SK-N-SH (cell line): ENCODE measurements at regions not wholly inside any gene's neighbourhood (a gene's known extent, or its start where the extent isn't known, plus 50 kb on each side); places are given as distances from the start of the nearest gene placed in this dataset.

Experiments used
- CTCF ChIA-PET: fragments of 300-600, 350-600 bp; formaldehyde crosslinking; extraction: SDS; loops from one replicate; lab custom pipeline; 2021; lab: Yijun Ruan, JAX
- POLR2A ChIA-PET: fragments of 350-600 bp; sonication (Branson Sonifier 250); formaldehyde crosslinking; extraction: SDS; loops from one replicate; lab custom pipeline; 2020; ENCODE audit warnings: antibody characterized with exemption, inconsistent platforms; lab: Yijun Ruan, JAX
- DNase-seq: peaks from one replicate; pipeline ENCODE4 v3.0.0; 2012
- H2AFZ ChIP-seq: fragments of 200-600 bp; sonication (generic); 2 replicates; pipeline ENCODE4 v1.8.1; 2016; ENCODE audit warnings: antibody characterized with exemption, mild to moderate bottlenecking, low read depth
- H3F3A ChIP-seq: fragments of 200-600 bp; sonication (generic); replicated peaks from 2 replicates; pipeline ENCODE3; 2016; ENCODE audit warnings: antibody characterized with exemption, mild to moderate bottlenecking; ENCODE audit not compliant: insufficient read depth
- H3K27ac ChIP-seq, 2 experiments: fragments of 200-500 bp in 1 of 2; fragments of 200-600 bp in 1 of 2; sonication (Bioruptor generic) in 1 of 2; sonication (generic), shearing (Covaris generic) in 1 of 2; 2 replicates each; pipeline versions ENCODE4 v1.5.1 to v1.6.1; 2014 to 2016; ENCODE audit warnings: low read depth in 2 of 2, inconsistent platforms in 1 of 2, low read length in 1 of 2, mild to moderate bottlenecking in 1 of 2, mixed read lengths in 1 of 2
- H3K27me3 ChIP-seq: fragments of 200-600 bp; sonication (generic), shearing (Covaris generic); 2 replicates; pipeline ENCODE4 v1.6.1; 2016; ENCODE audit warnings: mixed run types; ENCODE audit not compliant: insufficient read depth
- H3K36me3 ChIP-seq, 2 experiments: fragments of 200-500 bp in 1 of 2; fragments of 200-600 bp in 1 of 2; sonication (Bioruptor generic) in 1 of 2; sonication (generic) in 1 of 2; replicated peaks in 1 of 2; 2 replicates each; pipeline versions ENCODE3 to v1.5.1; 2014 to 2016; ENCODE audit warnings: low read length in 1 of 2, mild to moderate bottlenecking in 1 of 2; ENCODE audit not compliant: insufficient read depth in 2 of 2, control insufficient read depth in 1 of 2
- H3K4me1 ChIP-seq, 2 experiments: fragments of 200-500 bp in 1 of 2; fragments of 200-600 bp in 1 of 2; sonication (Bioruptor generic) in 1 of 2; sonication (generic), shearing (Covaris generic) in 1 of 2; 2 replicates each; pipeline versions ENCODE4 v1.5.1 to v1.6.1; 2014 to 2016; ENCODE audit warnings: low read depth in 1 of 2, low read length in 1 of 2, mixed run types in 1 of 2; ENCODE audit not compliant: insufficient read depth in 2 of 2, control insufficient read depth in 1 of 2
- H3K4me2 ChIP-seq: fragments of 200-600 bp; sonication (generic), shearing (Covaris generic); 2 replicates; pipeline ENCODE4 v1.6.1; 2017; ENCODE audit warnings: mixed run types
- H3K4me3 ChIP-seq, 2 experiments: fragments of 200-500 bp in 1 of 2; fragments of 200-600 bp in 1 of 2; sonication (Bioruptor generic) in 1 of 2; sonication (generic), shearing (Covaris generic) in 1 of 2; 2 replicates each; pipeline versions ENCODE4 v1.5.1 to v1.8.1; 2014 to 2016; ENCODE audit warnings: low read depth in 2 of 2, inconsistent platforms in 1 of 2, low read length in 1 of 2, mild to moderate bottlenecking in 1 of 2, mixed read lengths in 1 of 2, moderate library complexity in 1 of 2
- H3K79me2 ChIP-seq: fragments of 200-600 bp; sonication (generic); 2 replicates; pipeline ENCODE4 v1.8.1; 2017; ENCODE audit warnings: mild to moderate bottlenecking; ENCODE audit not compliant: insufficient read depth
- H3K9ac ChIP-seq: fragments of 200-600 bp; sonication (generic); 2 replicates; pipeline ENCODE4 v1.6.1; 2017; ENCODE audit warnings: mixed run types
- H3K9me2 ChIP-seq: fragments of 200-600 bp; sonication (generic); 2 replicates; pipeline ENCODE4 v1.6.1; 2017; ENCODE audit warnings: mixed run types
- H3K9me3 ChIP-seq: fragments of 200-600 bp; sonication (generic); 2 replicates; pipeline ENCODE4 v1.6.1; 2017; ENCODE audit warnings: mixed run types, mild to moderate bottlenecking, moderate library complexity
- H4K20me1 ChIP-seq: fragments of 200-600 bp; sonication (generic); 2 replicates; pipeline ENCODE4 v1.6.1; 2017; ENCODE audit warnings: mild to moderate bottlenecking, mixed run types; ENCODE audit not compliant: insufficient read depth
- CHD2 ChIP-seq: fragments of 150-350 bp; IDR thresholded peaks from 2 replicates; pipeline ENCODE4 v1.6.1; 2018; ENCODE audit warnings: low read length; ENCODE audit not compliant: partially characterized antibody
- EP300 ChIP-seq, 2 experiments: IDR thresholded peaks; 2 replicates each; pipeline versions ENCODE4 v1.4.0 to v1.6.1; 2012; ENCODE audit warnings: borderline replicate concordance in 1 of 2, low read depth in 1 of 2, low read length in 1 of 2
- EZH2phosphoT487 ChIP-seq: fragments of 200-600 bp; sonication (generic); IDR thresholded peaks from 2 replicates; pipeline ENCODE4 v1.6.1; 2017; ENCODE audit warnings: low read depth, mixed run types, mild to moderate bottlenecking, antibody characterized with exemption, moderate library complexity, borderline replicate concordance
- FOSL2 ChIP-seq: IDR thresholded peaks from 2 replicates; pipeline ENCODE4 v1.4.0; 2012; ENCODE audit warnings: low read depth, mild to moderate bottlenecking, moderate library complexity, borderline replicate concordance
- GATA2 ChIP-seq: sonication (generic); formaldehyde crosslinking; IDR thresholded peaks from 2 replicates; pipeline ENCODE4 v1.5.0; 2020; ENCODE audit warnings: mild to moderate bottlenecking, missing genetic modification reagents
- MXI1 ChIP-seq: IDR thresholded peaks from 2 replicates; pipeline ENCODE4 v1.6.1; 2012; ENCODE audit warnings: mild to moderate bottlenecking, low read depth, low read length, improper control_type of control experiment
- RCOR1 ChIP-seq: fragments of 150-350 bp; IDR thresholded peaks from 2 replicates; pipeline ENCODE4 v1.6.1; 2017; ENCODE audit warnings: antibody characterized with exemption, low read length
- SIN3A ChIP-seq: IDR thresholded peaks from 2 replicates; pipeline ENCODE4 v1.6.1; 2012; ENCODE audit warnings: low read depth, mild to moderate bottlenecking, low read length, moderate library complexity, borderline replicate concordance
- SMC3 ChIP-seq: IDR thresholded peaks from 2 replicates; pipeline ENCODE4 v1.6.1; 2012; ENCODE audit warnings: low read depth, low read length, improper control_type of control experiment
- TCF12 ChIP-seq: IDR thresholded peaks from 2 replicates; pipeline ENCODE4 v1.4.0; 2012
- TEAD4 ChIP-seq: IDR thresholded peaks from 2 replicates; pipeline ENCODE4 v1.4.0; 2012; ENCODE audit warnings: mild to moderate bottlenecking, borderline replicate concordance; ENCODE audit not compliant: insufficient read depth
- YY1 ChIP-seq: IDR thresholded peaks from 2 replicates; pipeline ENCODE4 v1.4.0; 2012; ENCODE audit warnings: low read depth, mild to moderate bottlenecking
- WGBS: methylation state at CpG from one replicate; pipeline ENCODE4 v1.1.6; 2017; ENCODE audit warnings: low lambda C conversion rate; 5-methylcytosine and 5-hydroxymethylcytosine counted together
- TF ChIP-seq, protein P1 (sequence below): fragments of 200-600 bp; sonication (generic); IDR thresholded peaks from 2 replicates; pipeline ENCODE4 v1.6.1; 2017; ENCODE audit warnings: antibody characterized with exemption, mild to moderate bottlenecking, moderate library complexity
- TF ChIP-seq, protein P2 (sequence below): IDR thresholded peaks from 2 replicates; pipeline ENCODE4; 2012
- TF ChIP-seq, protein P3 (sequence below): IDR thresholded peaks from 2 replicates; pipeline ENCODE4 v1.6.1; 2012; ENCODE audit warnings: mild to moderate bottlenecking, low read depth, low read length, moderate library complexity

DNA sequence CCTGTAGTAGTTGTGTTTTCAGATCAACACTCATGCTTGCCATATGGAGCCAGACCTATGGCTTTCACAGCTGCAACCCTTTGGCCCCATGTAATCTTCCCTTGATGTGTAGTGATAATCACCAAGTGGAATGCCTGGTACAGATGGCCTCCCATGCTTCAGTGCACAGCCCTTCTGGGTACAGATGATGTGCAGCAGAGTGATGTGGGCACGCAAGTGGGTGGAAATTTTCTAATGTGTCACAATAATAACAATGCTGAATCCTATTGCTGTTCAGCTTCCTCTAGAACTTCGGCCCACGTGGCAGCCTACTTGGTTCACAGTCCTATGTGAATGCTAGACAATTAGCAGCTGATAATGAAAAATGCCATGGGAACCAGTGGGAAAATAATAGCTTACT, 188.1 kb downstream of the SNAPC1 start:
- no peaks in the 10 kb centered on the region for H4K20me1 ChIP-seq
- H3K9ac ChIP-seq: no peak overlapping the region
- ChIA-PET POLR2A (no interaction called here), CTCF (interaction anchor here (1.5 kb wide), 1 partner anchor 9 kb away, joined by 5 read pairs; no protein-coding TSS in a partner anchor)
- TF ChIP-seq FOSL2 (no peak), MXI1 (peak; percentile 80; the same call in 1 of the 2 replicates), SIN3A (no peak), GATA2 (CRISPR knock-in tag) (peak; percentile 85), RCOR1 (peak; percentile 89), SMC3 (no peak), TCF12 (peak; percentile 25; the same call in 1 of the 2 replicates), EZH2phosphoT487 (no peak), EP300 (IDR thresholded peaks at IDR 0.05; ENCODE audit: borderline replicate concordance in 1 of 2, low read depth in 1 of 2, low read length in 1 of 2) (peak in 1 of 2 experiments; percentile 53; a peak in 1 of 4 replicates), YY1 (no peak), CHD2 (peak; percentile 81)
- TF ChIP-seq, protein P1, sequence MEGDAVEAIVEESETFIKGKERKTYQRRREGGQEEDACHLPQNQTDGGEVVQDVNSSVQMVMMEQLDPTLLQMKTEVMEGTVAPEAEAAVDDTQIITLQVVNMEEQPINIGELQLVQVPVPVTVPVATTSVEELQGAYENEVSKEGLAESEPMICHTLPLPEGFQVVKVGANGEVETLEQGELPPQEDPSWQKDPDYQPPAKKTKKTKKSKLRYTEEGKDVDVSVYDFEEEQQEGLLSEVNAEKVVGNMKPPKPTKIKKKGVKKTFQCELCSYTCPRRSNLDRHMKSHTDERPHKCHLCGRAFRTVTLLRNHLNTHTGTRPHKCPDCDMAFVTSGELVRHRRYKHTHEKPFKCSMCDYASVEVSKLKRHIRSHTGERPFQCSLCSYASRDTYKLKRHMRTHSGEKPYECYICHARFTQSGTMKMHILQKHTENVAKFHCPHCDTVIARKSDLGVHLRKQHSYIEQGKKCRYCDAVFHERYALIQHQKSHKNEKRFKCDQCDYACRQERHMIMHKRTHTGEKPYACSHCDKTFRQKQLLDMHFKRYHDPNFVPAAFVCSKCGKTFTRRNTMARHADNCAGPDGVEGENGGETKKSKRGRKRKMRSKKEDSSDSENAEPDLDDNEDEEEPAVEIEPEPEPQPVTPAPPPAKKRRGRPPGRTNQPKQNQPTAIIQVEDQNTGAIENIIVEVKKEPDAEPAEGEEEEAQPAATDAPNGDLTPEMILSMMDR: no peak
- H2AFZ ChIP-seq: no peak overlapping the region
- no peaks in the 10 kb centered on the region for H3K9me3 ChIP-seq
- H3K79me2 ChIP-seq: no peaks in the 10 kb centered on the region
- H3K27me3 ChIP-seq: no peaks in the 10 kb centered on the region
- no peak overlapping the region for H3K4me2 ChIP-seq
- no peak overlapping the region; a peak in 1 of 4 replicates for H3K27ac ChIP-seq
- no peaks in the 10 kb centered on the region for H3K36me3 ChIP-seq
- H3K4me3 ChIP-seq: no peak overlapping the region
- peaks cover 0 to 4% of the 10 kb centered on the region in 2 experiments; a peak in 2 of 4 replicates for H3K4me1 ChIP-seq
- H3F3A ChIP-seq: no peaks in the 10 kb centered on the region
- peak; percentile 74 for DNase-seq
- no peaks in the 10 kb centered on the region for H3K9me2 ChIP-seq
- 13% methylated on average over 3 of the region's 3 CpGs for WGBS

DNA sequence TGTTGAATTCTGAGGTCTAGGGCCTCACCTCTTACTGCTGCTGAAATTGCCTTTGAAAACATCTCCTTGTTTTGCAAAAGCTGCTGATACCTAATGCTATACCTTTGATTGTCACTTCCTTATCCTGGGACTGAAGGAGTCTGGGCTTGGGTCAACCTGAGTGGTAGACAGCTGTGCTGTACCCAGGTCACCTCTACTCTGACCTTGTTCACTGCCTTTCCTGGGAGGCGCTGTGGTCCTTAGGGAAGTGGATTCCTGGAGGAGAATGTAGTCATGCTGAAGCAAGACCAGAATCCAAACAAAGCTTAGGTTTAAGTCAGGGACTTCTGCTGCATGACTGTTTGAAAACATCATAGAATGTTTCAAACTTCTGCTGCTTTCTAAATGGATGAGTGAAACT, 191.4 kb downstream of the SNAPC1 start:
- Histone ChIP-seq H3K4me2 (no peak overlapping the region), H3K79me2 (no peaks in the 10 kb centered on the region)
- TF ChIP-seq, protein P2, sequence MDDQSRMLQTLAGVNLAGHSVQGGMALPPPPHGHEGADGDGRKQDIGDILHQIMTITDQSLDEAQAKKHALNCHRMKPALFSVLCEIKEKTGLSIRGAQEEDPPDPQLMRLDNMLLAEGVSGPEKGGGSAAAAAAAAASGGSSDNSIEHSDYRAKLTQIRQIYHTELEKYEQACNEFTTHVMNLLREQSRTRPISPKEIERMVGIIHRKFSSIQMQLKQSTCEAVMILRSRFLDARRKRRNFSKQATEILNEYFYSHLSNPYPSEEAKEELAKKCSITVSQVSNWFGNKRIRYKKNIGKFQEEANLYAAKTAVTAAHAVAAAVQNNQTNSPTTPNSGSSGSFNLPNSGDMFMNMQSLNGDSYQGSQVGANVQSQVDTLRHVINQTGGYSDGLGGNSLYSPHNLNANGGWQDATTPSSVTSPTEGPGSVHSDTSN: no peak
- TF ChIP-seq, protein P3, sequence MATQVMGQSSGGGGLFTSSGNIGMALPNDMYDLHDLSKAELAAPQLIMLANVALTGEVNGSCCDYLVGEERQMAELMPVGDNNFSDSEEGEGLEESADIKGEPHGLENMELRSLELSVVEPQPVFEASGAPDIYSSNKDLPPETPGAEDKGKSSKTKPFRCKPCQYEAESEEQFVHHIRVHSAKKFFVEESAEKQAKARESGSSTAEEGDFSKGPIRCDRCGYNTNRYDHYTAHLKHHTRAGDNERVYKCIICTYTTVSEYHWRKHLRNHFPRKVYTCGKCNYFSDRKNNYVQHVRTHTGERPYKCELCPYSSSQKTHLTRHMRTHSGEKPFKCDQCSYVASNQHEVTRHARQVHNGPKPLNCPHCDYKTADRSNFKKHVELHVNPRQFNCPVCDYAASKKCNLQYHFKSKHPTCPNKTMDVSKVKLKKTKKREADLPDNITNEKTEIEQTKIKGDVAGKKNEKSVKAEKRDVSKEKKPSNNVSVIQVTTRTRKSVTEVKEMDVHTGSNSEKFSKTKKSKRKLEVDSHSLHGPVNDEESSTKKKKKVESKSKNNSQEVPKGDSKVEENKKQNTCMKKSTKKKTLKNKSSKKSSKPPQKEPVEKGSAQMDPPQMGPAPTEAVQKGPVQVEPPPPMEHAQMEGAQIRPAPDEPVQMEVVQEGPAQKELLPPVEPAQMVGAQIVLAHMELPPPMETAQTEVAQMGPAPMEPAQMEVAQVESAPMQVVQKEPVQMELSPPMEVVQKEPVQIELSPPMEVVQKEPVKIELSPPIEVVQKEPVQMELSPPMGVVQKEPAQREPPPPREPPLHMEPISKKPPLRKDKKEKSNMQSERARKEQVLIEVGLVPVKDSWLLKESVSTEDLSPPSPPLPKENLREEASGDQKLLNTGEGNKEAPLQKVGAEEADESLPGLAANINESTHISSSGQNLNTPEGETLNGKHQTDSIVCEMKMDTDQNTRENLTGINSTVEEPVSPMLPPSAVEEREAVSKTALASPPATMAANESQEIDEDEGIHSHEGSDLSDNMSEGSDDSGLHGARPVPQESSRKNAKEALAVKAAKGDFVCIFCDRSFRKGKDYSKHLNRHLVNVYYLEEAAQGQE: no peak
- TF ChIP-seq TEAD4: no peak
- TF ChIP-seq, protein P1: no peak
- TF ChIP-seq SMC3: no peak
- TF ChIP-seq, all 33 proteins: peak for 0
- no peak overlapping the region for H3K4me3 ChIP-seq
- 30% methylated on average over 1 of the region's 1 CpG for WGBS
- no peaks in the 10 kb centered on the region for H3F3A ChIP-seq
- no peaks in the 10 kb centered on the region for H4K20me1 ChIP-seq
- H3K9me3 ChIP-seq: peaks cover 10% of the 10 kb centered on the region; the same call in 1 of the 2 replicates
- H3K4me1 ChIP-seq: peaks cover 0 to 4% of the 10 kb centered on the region in 2 experiments; a peak in 2 of 4 replicates
- H3K36me3 ChIP-seq: no peaks in the 10 kb centered on the region
- POLR2A ChIA-PET: no interaction called here
- no peak for DNase-seq
- no peak overlapping the region for H3K9ac ChIP-seq
- CTCF ChIA-PET: interaction anchor here (1.4 kb wide), 1 partner anchor 116 kb away, joined by 3 read pairs; no protein-coding TSS in a partner anchor
- no peaks in the 10 kb centered on the region for H3K9me2 ChIP-seq
- H2AFZ ChIP-seq: no peak overlapping the region
- no peak overlapping the region for H3K27ac ChIP-seq
- H3K27me3 ChIP-seq: no peaks in the 10 kb centered on the region
